ENCODE measurements at regions not wholly inside any gene's neighbourhood (a gene's known extent, or its start where the extent isn't known, plus 50 kb on each side); places are given as distances from the start of the nearest gene placed in this dataset.

GRCh38 chr2:228705318-228705717 is 523.8 kb upstream of the SPHKAP start:
- no peak for FAIRE-seq
- H3K27me3 ChIP-seq (ENCODE audit: control insufficient read depth in 2 of 2, insufficient read depth in 2 of 2, low read length in 2 of 2) = no peaks in the 10 kb centered on the region
- intact Hi-C loops (cut with micrococcal nuclease) = no loop called here

More at GRCh38 chr2:228705318-228705717, 523.8 kb upstream of the SPHKAP start:
- H3K9me1 ChIP-seq (replicated peaks; ENCODE audit: control insufficient read depth, extremely low read depth, insufficient read depth, low read length) = no peaks in the 10 kb centered on the region
- H4K20me1 ChIP-seq (replicated peaks; ENCODE audit: control insufficient read depth, extremely low read depth, insufficient read depth, low read length) = no peaks in the 10 kb centered on the region
- no peak overlapping the region for H3K27ac ChIP-seq (ENCODE audit: insufficient read depth, low read depth, low read length)
- H3K9me3 ChIP-seq (replicated peaks; ENCODE audit: control insufficient read depth, insufficient read depth, low read length) = peaks cover 3% of the 10 kb centered on the region
- H3K4me3 ChIP-seq (replicated peaks in 1 of 3; ENCODE audit: insufficient read depth in 1 of 3, low read depth in 1 of 3, low read length in 3 of 3) = no peak overlapping the region
- CTCF ChIA-PET = no interaction called here
- no peaks in the 10 kb centered on the region for H3K36me3 ChIP-seq (ENCODE audit: control insufficient read depth in 2 of 2, extremely low read depth in 1 of 2, insufficient read depth in 2 of 2, low read length in 2 of 2)
- no peak for DNase-seq (ENCODE audit: low read depth, low spot score)
- H3K4me1 ChIP-seq (ENCODE audit: control insufficient read depth, extremely low read depth, insufficient read depth, low read length) = no peaks in the 10 kb centered on the region
- no peak overlapping the region for H3K4me2 ChIP-seq (ENCODE audit: insufficient read depth, low read length)
- no TSS peak for BruUV-seq (replicated peaks)
- H3K9ac ChIP-seq (replicated peaks; ENCODE audit: extremely low read depth, insufficient read depth, low read length) = no peak overlapping the region
- POLR2A ChIA-PET = no interaction called here
- TF ChIP-seq, protein P1, sequence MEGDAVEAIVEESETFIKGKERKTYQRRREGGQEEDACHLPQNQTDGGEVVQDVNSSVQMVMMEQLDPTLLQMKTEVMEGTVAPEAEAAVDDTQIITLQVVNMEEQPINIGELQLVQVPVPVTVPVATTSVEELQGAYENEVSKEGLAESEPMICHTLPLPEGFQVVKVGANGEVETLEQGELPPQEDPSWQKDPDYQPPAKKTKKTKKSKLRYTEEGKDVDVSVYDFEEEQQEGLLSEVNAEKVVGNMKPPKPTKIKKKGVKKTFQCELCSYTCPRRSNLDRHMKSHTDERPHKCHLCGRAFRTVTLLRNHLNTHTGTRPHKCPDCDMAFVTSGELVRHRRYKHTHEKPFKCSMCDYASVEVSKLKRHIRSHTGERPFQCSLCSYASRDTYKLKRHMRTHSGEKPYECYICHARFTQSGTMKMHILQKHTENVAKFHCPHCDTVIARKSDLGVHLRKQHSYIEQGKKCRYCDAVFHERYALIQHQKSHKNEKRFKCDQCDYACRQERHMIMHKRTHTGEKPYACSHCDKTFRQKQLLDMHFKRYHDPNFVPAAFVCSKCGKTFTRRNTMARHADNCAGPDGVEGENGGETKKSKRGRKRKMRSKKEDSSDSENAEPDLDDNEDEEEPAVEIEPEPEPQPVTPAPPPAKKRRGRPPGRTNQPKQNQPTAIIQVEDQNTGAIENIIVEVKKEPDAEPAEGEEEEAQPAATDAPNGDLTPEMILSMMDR (IDR thresholded peaks at IDR 0.05; ENCODE audit: extremely low read depth in 1 of 2, insufficient read depth in 1 of 2, low read depth in 1 of 2, low read length in 2 of 2) = no peak
- TF ChIP-seq MAX (IDR thresholded peaks at IDR 0.05; ENCODE audit: insufficient read depth, insufficient read length) (no peak), POLR2AphosphoS5 (IDR thresholded peaks at IDR 0.05; ENCODE audit: insufficient read depth, low read depth, low read length) (no peak), GATA2 (IDR thresholded peaks at IDR 0.05; ENCODE audit: insufficient read depth, insufficient read length, low read depth, low read length) (no peak), POLR2A (IDR thresholded peaks at IDR 0.05; ENCODE audit: low read depth, low read length) (no peak), EZH2 (IDR thresholded peaks at IDR 0.05; ENCODE audit: borderline replicate concordance, low read depth, low read length, severe bottlenecking) (no peak), JUN (IDR thresholded peaks at IDR 0.05; ENCODE audit: borderline replicate concordance, insufficient read depth, insufficient read length, low read depth) (no peak)
- no peak overlapping the region for H2AFZ ChIP-seq (ENCODE audit: low read depth, low read length)
- dilution Hi-C loops (cut with MboI; ENCODE audit: extremely low pct_ligation_motif_present, low sequenced_read_pairs) = no loop called here
- H3K79me2 ChIP-seq (ENCODE audit: control insufficient read depth, insufficient read depth, low read length) = no peaks in the 10 kb centered on the region

Data from endothelial cell of umbilical vein (primary cell).